ENCODE measurements at regions not wholly inside any gene's neighbourhood (a gene's known extent, or its start where the extent isn't known, plus 50 kb on each side); places are given as distances from the start of the nearest gene placed in this dataset.

- TF ChIP-seq GATA2 (IDR thresholded peaks at IDR 0.05; ENCODE audit: low read depth, low read length) (peak; percentile 81), GATA3 (IDR thresholded peaks at IDR 0.05; ENCODE audit: low read depth, low read length) (peak; percentile 75)
Observed at GRCh38 chr6:40950986-40951698, 87.9 kb downstream of the UNC5CL start.

Data from SH-SY5Y (cell line).